DND-41 (cell line): ENCODE measurements at regions not wholly inside any gene's neighbourhood (a gene's known extent, or its start where the extent isn't known, plus 50 kb on each side); places are given as distances from the start of the nearest gene placed in this dataset.

ENCODE experiments used
- ATAC-seq: fragments of 200-7000 bp; cut with Tn5 transposase; 3 replicates; pipeline ENCODE4 v1.9.1; 2021; ENCODE audit warnings: low read depth; ENCODE audit not compliant: insufficient read depth
- DNase-seq: peaks from one replicate; pipeline ENCODE4 v3.0.0-alpha.2; 2020
- H2AFZ ChIP-seq: 2 replicates; pipeline ENCODE4 v1.6.0; 2012; ENCODE audit warnings: low read depth, low read length
- H3K27ac ChIP-seq: 2 replicates; pipeline ENCODE4 v1.5.1; 2012; ENCODE audit warnings: low read length, inconsistent platforms
- H3K27me3 ChIP-seq: fragments of 200-600 bp; sonication (generic); 2 replicates; pipeline ENCODE4 v1.6.0; 2012; ENCODE audit warnings: low read length, mild to moderate bottlenecking, inconsistent platforms; ENCODE audit not compliant: insufficient read depth, poor library complexity
- H3K36me3 ChIP-seq: 2 replicates; pipeline ENCODE4 v1.5.1; 2012; ENCODE audit warnings: low read length, inconsistent platforms; ENCODE audit not compliant: insufficient read depth
- H3K4me1 ChIP-seq: 2 replicates; pipeline ENCODE4 v1.5.1; 2012; ENCODE audit warnings: mild to moderate bottlenecking, low read length; ENCODE audit not compliant: insufficient read depth
- H3K4me2 ChIP-seq: 2 replicates; pipeline ENCODE4 v1.6.0; 2012; ENCODE audit warnings: mild to moderate bottlenecking, moderate library complexity, low read length, inconsistent platforms; ENCODE audit not compliant: insufficient read depth
- H3K4me3 ChIP-seq, 2 experiments: fragments of 200-600 bp in 1 of 2; shearing (Covaris generic) in 1 of 2; 2 replicates each; pipeline ENCODE4 v1.5.1; 2012 to 2016; ENCODE audit warnings: inconsistent platforms in 2 of 2, low read length in 2 of 2, mild to moderate bottlenecking in 2 of 2, low read depth in 1 of 2, moderate library complexity in 1 of 2
- H3K79me2 ChIP-seq: 2 replicates; pipeline ENCODE4 v1.6.0; 2012; ENCODE audit warnings: low read length, inconsistent platforms; ENCODE audit not compliant: insufficient read depth
- H3K9ac ChIP-seq: 2 replicates; pipeline ENCODE4 v1.6.0; 2012; ENCODE audit warnings: low read depth, mild to moderate bottlenecking, inconsistent platforms, low read length, moderate library complexity
- H3K9me3 ChIP-seq: 2 replicates; pipeline ENCODE4 v1.5.1; 2012; ENCODE audit warnings: low read length, moderate library complexity, mild to moderate bottlenecking, inconsistent platforms; ENCODE audit not compliant: insufficient read depth, severe bottlenecking
- H4K20me1 ChIP-seq: 2 replicates; pipeline ENCODE4 v1.6.0; 2012; ENCODE audit warnings: low read length; ENCODE audit not compliant: insufficient read depth
- CTCF ChIP-seq: IDR thresholded peaks from 2 replicates; pipeline ENCODE4 v1.5.1; 2012; ENCODE audit warnings: borderline replicate concordance, low read length, moderate library complexity, mild to moderate bottlenecking; ENCODE audit not compliant: poor library complexity, severe bottlenecking; ENCODE audit errors: extremely low read depth
- EZH2 ChIP-seq: IDR thresholded peaks from 3 replicates; pipeline ENCODE4 v1.6.1; 2012; ENCODE audit warnings: borderline replicate concordance, low read depth, mild to moderate bottlenecking, moderate library complexity, low read length, inconsistent platforms; ENCODE audit not compliant: severe bottlenecking

GRCh38 chr13:97559030-97559429, 125.1 kb downstream of the RAP2A start:
- ATAC-seq (no peak), DNase-seq (no peak)
- H3K79me2 ChIP-seq: no peaks in the 10 kb centered on the region
- no peak overlapping the region for H2AFZ ChIP-seq
- H4K20me1 ChIP-seq: no peaks in the 10 kb centered on the region
- TF ChIP-seq EZH2 (no peak), CTCF (no peak)
- no peaks in the 10 kb centered on the region for H3K9me3 ChIP-seq
- H3K4me1 ChIP-seq: no peaks in the 10 kb centered on the region
- H3K9ac ChIP-seq: no peak overlapping the region
- no peak overlapping the region for H3K4me3 ChIP-seq
- H3K27ac ChIP-seq: no peak overlapping the region
- peaks cover 5% of the 10 kb centered on the region for H3K27me3 ChIP-seq
- no peaks in the 10 kb centered on the region for H3K36me3 ChIP-seq
- H3K4me2 ChIP-seq: no peak overlapping the region

- DNase-seq (no peak), ATAC-seq (no peak)
Measured at GRCh38 chr13:97559981-97560380, 126.0 kb downstream of the RAP2A start.

GRCh38 chr13:97561182-97561581, 127.2 kb downstream of the RAP2A start:
- Histone ChIP-seq H3K4me3 (no peak overlapping the region), H3K27me3 (no peaks in the 10 kb centered on the region), H3K79me2 (no peaks in the 10 kb centered on the region), H3K4me2 (no peak overlapping the region), H3K36me3 (no peaks in the 10 kb centered on the region), H3K27ac (no peak overlapping the region), H4K20me1 (no peaks in the 10 kb centered on the region), H3K9me3 (no peaks in the 10 kb centered on the region), H3K4me1 (no peaks in the 10 kb centered on the region), H2AFZ (no peak overlapping the region), H3K9ac (no peak overlapping the region)
- no peak for ATAC-seq
- DNase-seq: no peak
- TF ChIP-seq EZH2 (no peak), CTCF (no peak)

More at GRCh38 chr13:97559981-97560380, 126.0 kb downstream of the RAP2A start:
- Histone ChIP-seq H3K4me2 (no peak overlapping the region), H3K4me3 (no peak overlapping the region), H3K9ac (no peak overlapping the region), H3K27me3 (peaks cover 5% of the 10 kb centered on the region), H3K4me1 (no peaks in the 10 kb centered on the region), H3K27ac (no peak overlapping the region), H3K9me3 (no peaks in the 10 kb centered on the region), H3K79me2 (no peaks in the 10 kb centered on the region), H3K36me3 (no peaks in the 10 kb centered on the region), H4K20me1 (no peaks in the 10 kb centered on the region), H2AFZ (no peak overlapping the region)
- TF ChIP-seq EZH2: no peak
- no peak for TF ChIP-seq CTCF

GRCh38 chr13:97562962-97563361, 129.0 kb downstream of the RAP2A start:
- no peak for TF ChIP-seq EZH2
- no peak for TF ChIP-seq CTCF
- no peak overlapping the region for H2AFZ ChIP-seq
- H3K36me3 ChIP-seq: no peaks in the 10 kb centered on the region
- H3K4me3 ChIP-seq: no peak overlapping the region
- no peaks in the 10 kb centered on the region for H3K27me3 ChIP-seq
- H4K20me1 ChIP-seq: no peaks in the 10 kb centered on the region
- H3K4me1 ChIP-seq: no peaks in the 10 kb centered on the region
- H3K9ac ChIP-seq: no peak overlapping the region
- H3K9me3 ChIP-seq: no peaks in the 10 kb centered on the region
- H3K27ac ChIP-seq: no peak overlapping the region
- DNase-seq (no peak), ATAC-seq (no peak)
- no peak overlapping the region for H3K4me2 ChIP-seq
- H3K79me2 ChIP-seq: no peaks in the 10 kb centered on the region
